SK-N-SH treated with all-trans-retinoic acid at 6 μM for 48 hours (cell line): ENCODE measurements at regions not wholly inside any gene's neighbourhood (a gene's known extent, or its start where the extent isn't known, plus 50 kb on each side); places are given as distances from the start of the nearest gene placed in this dataset.

ENCODE experiments used
- ATAC-seq: fragments of 200-7000 bp; cut with Tn5 transposase; 3 replicates; pipeline ENCODE4 v1.9.1; 2020; ENCODE audit warnings: mild to moderate bottlenecking, moderate library complexity
- ARNTL ChIP-seq: fragments of 450-650 bp; formaldehyde crosslinking; IDR thresholded peaks from 2 replicates; pipeline ENCODE4 v1.5.0; 2020; ENCODE audit warnings: low read depth, mild to moderate bottlenecking, moderate library complexity, borderline replicate concordance
- CSDC2 ChIP-seq: fragments of 250-450 bp; sonication (Bioruptor Pico); IDR thresholded peaks from 2 replicates; pipeline ENCODE4 v1.5.0; 2020; ENCODE audit warnings: mild to moderate bottlenecking, moderate library complexity
- ESRRG ChIP-seq: fragments of 250-450 bp; sonication (Bioruptor Pico); IDR thresholded peaks from 2 replicates; pipeline ENCODE4 v1.6.1; 2021; ENCODE audit warnings: mild to moderate bottlenecking
- GLIS3 ChIP-seq: fragments of 250-450 bp; sonication (Bioruptor Pico); IDR thresholded peaks from 2 replicates; pipeline ENCODE4 v1.5.0; 2020; ENCODE audit warnings: mild to moderate bottlenecking, moderate library complexity
- ISL1 ChIP-seq: fragments of 250-450 bp; sonication (Bioruptor Pico); IDR thresholded peaks from 2 replicates; pipeline ENCODE4 v2.1.2; 2022; ENCODE audit warnings: mild to moderate bottlenecking, moderate library complexity
- OSR1 ChIP-seq: fragments of 250-450 bp; sonication (Bioruptor Pico); IDR thresholded peaks from 2 replicates; pipeline ENCODE4 v1.8.0; 2022; ENCODE audit warnings: moderate library complexity, mild to moderate bottlenecking, inconsistent platforms
- PPARA ChIP-seq: fragments of 250-450 bp; sonication (Bioruptor Pico); IDR thresholded peaks from 2 replicates; pipeline ENCODE4 v1.5.0; 2020; ENCODE audit warnings: mild to moderate bottlenecking, borderline replicate concordance
- RARB ChIP-seq: fragments of 250-450 bp; sonication (Bioruptor Pico); IDR thresholded peaks from 2 replicates; pipeline ENCODE4 v1.8.0; 2021; ENCODE audit warnings: mild to moderate bottlenecking, moderate library complexity
- SNAI2 ChIP-seq: fragments of 250-450 bp; sonication (Bioruptor Pico); IDR thresholded peaks from 2 replicates; pipeline ENCODE4 v1.5.0; 2020; ENCODE audit warnings: mild to moderate bottlenecking, moderate library complexity
- TCF4 ChIP-seq: fragments of 250-450 bp; sonication (Bioruptor Pico); IDR thresholded peaks from 2 replicates; pipeline ENCODE4 v1.8.0; 2021; ENCODE audit warnings: mild to moderate bottlenecking, moderate library complexity, borderline replicate concordance
- TOX ChIP-seq: fragments of 250-450 bp; sonication (Bioruptor Pico); IDR thresholded peaks from 2 replicates; pipeline ENCODE4 v1.8.0; 2021; ENCODE audit warnings: mild to moderate bottlenecking, moderate library complexity, borderline replicate concordance
- TSHZ2 ChIP-seq: fragments of 250-450 bp; sonication (Bioruptor Pico); IDR thresholded peaks from 2 replicates; pipeline ENCODE4 v1.5.0; 2020; ENCODE audit warnings: mild to moderate bottlenecking, moderate library complexity
- ZFP3 ChIP-seq: fragments of 250-450 bp; sonication (Bioruptor Pico); IDR thresholded peaks from 2 replicates; pipeline ENCODE4 v1.5.0; 2020; ENCODE audit warnings: mild to moderate bottlenecking, moderate library complexity
- ZFP30 ChIP-seq: fragments of 450-650 bp; formaldehyde crosslinking; IDR thresholded peaks from 2 replicates; pipeline ENCODE4 v1.5.0; 2022; ENCODE audit warnings: mild to moderate bottlenecking, moderate library complexity
- ZNF565 ChIP-seq: fragments of 450-650 bp; formaldehyde crosslinking; conservative IDR thresholded peaks from 2 replicates; pipeline ENCODE4 v1.5.0; 2020; ENCODE audit warnings: low read depth, mild to moderate bottlenecking, moderate library complexity
- ZNF8 ChIP-seq: fragments of 450-650 bp; formaldehyde crosslinking; IDR thresholded peaks from 2 replicates; pipeline ENCODE4 v1.5.0; 2020; ENCODE audit warnings: mild to moderate bottlenecking, moderate library complexity
- TF ChIP-seq, protein P1 (sequence below): fragments of 250-450 bp; sonication (Bioruptor Pico); IDR thresholded peaks from 2 replicates; pipeline ENCODE4 v1.8.0; 2021; ENCODE audit warnings: low read depth, mild to moderate bottlenecking, moderate library complexity, borderline replicate concordance
- TF ChIP-seq, protein P2 (sequence below): fragments of 250-450 bp; sonication (Bioruptor Pico); IDR thresholded peaks from 2 replicates; pipeline ENCODE4 v1.5.1; 2020; ENCODE audit warnings: low read depth, mild to moderate bottlenecking, moderate library complexity
- TF ChIP-seq, protein P3 (sequence below): fragments of 250-450 bp; sonication (Bioruptor Pico); IDR thresholded peaks from 2 replicates; pipeline ENCODE4 v1.5.1; 2021; ENCODE audit warnings: mild to moderate bottlenecking, moderate library complexity
- TF ChIP-seq, protein P4 (sequence below): fragments of 250-450 bp; sonication (Bioruptor Pico); IDR thresholded peaks from 2 replicates; pipeline ENCODE4 v1.8.0; 2020; ENCODE audit warnings: mild to moderate bottlenecking, moderate library complexity, borderline replicate concordance

- TF ChIP-seq ISL1 (no peak), PPARA (no peak), TCF4 (CRISPR knock-in tag) (no peak)
- TF ChIP-seq, all 23 proteins: peak for 0
- peak; percentile 99 for ATAC-seq
Observed at GRCh38 chr1:91165033-91165654, 143.3 kb upstream of the ZNF644 start.

DNA sequence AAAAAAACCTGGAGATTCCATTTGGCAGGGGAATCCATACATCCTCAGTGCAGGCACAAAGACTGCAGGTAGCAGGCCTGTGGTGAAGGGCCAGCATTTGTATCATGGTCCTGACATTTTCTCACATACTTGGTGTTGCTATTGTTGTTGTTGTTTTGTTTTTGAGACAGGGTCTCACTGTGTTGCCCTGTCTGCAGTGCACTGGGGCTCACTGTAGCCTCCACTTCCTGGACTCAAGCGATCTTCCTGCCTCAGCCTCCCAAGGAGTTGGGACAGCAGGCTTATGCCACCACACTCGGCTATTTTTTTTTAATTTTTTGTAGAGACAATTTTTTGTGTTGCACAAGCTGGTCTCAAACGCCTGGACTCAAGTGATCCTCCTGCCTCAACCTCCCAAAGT, 140.8 kb upstream of the ZNF644 start:
- TF ChIP-seq ISL1 = no peak
- TF ChIP-seq RARB (CRISPR knock-in tag) = no peak
- TF ChIP-seq, protein P1, sequence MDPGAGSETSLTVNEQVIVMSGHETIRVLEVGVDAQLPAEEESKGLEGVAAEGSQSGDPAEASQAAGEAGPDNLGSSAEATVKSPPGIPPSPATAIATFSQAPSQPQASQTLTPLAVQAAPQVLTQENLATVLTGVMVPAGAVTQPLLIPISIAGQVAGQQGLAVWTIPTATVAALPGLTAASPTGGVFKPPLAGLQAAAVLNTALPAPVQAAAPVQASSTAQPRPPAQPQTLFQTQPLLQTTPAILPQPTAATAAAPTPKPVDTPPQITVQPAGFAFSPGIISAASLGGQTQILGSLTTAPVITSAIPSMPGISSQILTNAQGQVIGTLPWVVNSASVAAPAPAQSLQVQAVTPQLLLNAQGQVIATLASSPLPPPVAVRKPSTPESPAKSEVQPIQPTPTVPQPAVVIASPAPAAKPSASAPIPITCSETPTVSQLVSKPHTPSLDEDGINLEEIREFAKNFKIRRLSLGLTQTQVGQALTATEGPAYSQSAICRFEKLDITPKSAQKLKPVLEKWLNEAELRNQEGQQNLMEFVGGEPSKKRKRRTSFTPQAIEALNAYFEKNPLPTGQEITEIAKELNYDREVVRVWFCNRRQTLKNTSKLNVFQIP = no peak
- TF ChIP-seq GLIS3 (CRISPR knock-in tag) = no peak
- no peak for TF ChIP-seq TOX (CRISPR knock-in tag)
- no peak for TF ChIP-seq TSHZ2 (CRISPR knock-in tag)
- no peak for TF ChIP-seq ARNTL
- no peak for TF ChIP-seq ZFP3 (CRISPR knock-in tag)
- TF ChIP-seq, protein P2, sequence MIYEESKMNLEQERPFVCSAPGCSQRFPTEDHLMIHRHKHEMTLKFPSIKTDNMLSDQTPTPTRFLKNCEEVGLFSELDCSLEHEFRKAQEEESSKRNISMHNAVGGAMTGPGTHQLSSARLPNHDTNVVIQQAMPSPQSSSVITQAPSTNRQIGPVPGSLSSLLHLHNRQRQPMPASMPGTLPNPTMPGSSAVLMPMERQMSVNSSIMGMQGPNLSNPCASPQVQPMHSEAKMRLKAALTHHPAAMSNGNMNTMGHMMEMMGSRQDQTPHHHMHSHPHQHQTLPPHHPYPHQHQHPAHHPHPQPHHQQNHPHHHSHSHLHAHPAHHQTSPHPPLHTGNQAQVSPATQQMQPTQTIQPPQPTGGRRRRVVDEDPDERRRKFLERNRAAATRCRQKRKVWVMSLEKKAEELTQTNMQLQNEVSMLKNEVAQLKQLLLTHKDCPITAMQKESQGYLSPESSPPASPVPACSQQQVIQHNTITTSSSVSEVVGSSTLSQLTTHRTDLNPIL = no peak
- no peak for TF ChIP-seq SNAI2
- TF ChIP-seq ESRRG (CRISPR knock-in tag) = no peak
- TF ChIP-seq CSDC2 (CRISPR knock-in tag) = no peak
- TF ChIP-seq TCF4 (CRISPR knock-in tag) = no peak
- TF ChIP-seq PPARA = no peak
- ATAC-seq = no peak

DNA sequence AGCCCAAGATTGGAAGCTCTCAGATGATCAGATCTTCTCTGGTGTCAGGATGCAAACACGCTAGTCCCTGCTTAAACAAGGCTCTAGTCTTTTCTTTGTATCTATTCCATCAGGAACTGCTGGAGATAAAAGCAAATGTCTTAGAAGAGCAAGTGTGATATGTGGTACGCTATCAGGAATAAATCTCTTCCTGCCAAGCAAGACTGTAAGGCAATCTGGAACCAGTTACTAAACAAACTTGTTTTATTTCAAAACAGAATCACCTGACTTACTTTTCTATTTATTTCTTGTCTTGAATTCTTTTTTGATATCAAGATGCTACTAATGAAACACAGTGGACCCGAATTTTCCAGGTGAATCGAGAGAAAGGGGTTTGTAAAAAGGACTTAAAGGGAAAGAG, 139.9 kb upstream of the ZNF644 start:
- TF ChIP-seq RARB (CRISPR knock-in tag) (no peak), ZFP3 (CRISPR knock-in tag) (no peak), ZFP30 (no peak), ISL1 (no peak), GLIS3 (CRISPR knock-in tag) (no peak), TSHZ2 (CRISPR knock-in tag) (no peak), ZNF565 (CRISPR knock-in tag) (no peak), OSR1 (CRISPR knock-in tag) (no peak)
- TF ChIP-seq, protein P3, sequence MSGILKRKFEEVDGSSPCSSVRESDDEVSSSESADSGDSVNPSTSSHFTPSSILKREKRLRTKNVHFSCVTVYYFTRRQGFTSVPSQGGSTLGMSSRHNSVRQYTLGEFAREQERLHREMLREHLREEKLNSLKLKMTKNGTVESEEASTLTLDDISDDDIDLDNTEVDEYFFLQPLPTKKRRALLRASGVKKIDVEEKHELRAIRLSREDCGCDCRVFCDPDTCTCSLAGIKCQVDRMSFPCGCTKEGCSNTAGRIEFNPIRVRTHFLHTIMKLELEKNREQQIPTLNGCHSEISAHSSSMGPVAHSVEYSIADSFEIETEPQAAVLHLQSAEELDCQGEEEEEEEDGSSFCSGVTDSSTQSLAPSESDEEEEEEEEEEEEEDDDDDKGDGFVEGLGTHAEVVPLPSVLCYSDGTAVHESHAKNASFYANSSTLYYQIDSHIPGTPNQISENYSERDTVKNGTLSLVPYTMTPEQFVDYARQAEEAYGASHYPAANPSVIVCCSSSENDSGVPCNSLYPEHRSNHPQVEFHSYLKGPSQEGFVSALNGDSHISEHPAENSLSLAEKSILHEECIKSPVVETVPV = no peak

GRCh38 chr1:91161166-91161565, 139.3 kb upstream of the ZNF644 start:
- TF ChIP-seq ARNTL (no peak), GLIS3 (CRISPR knock-in tag) (no peak), TSHZ2 (CRISPR knock-in tag) (no peak), ZNF8 (CRISPR knock-in tag) (no peak), ZFP30 (no peak)
- TF ChIP-seq, protein P4, sequence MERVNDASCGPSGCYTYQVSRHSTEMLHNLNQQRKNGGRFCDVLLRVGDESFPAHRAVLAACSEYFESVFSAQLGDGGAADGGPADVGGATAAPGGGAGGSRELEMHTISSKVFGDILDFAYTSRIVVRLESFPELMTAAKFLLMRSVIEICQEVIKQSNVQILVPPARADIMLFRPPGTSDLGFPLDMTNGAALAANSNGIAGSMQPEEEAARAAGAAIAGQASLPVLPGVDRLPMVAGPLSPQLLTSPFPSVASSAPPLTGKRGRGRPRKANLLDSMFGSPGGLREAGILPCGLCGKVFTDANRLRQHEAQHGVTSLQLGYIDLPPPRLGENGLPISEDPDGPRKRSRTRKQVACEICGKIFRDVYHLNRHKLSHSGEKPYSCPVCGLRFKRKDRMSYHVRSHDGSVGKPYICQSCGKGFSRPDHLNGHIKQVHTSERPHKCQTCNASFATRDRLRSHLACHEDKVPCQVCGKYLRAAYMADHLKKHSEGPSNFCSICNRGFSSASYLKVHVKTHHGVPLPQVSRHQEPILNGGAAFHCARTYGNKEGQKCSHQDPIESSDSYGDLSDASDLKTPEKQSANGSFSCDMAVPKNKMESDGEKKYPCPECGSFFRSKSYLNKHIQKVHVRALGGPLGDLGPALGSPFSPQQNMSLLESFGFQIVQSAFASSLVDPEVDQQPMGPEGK (CRISPR knock-in tag) = no peak
- no peak for ATAC-seq

More for the DNA sequence above, 139.9 kb upstream of the ZNF644 start:
- ATAC-seq = no peak
